ENCODE measurements at regions not wholly inside any gene's neighbourhood (a gene's known extent, or its start where the extent isn't known, plus 50 kb on each side); places are given as distances from the start of the nearest gene placed in this dataset.
"Not testable (repeated sequence)": the region's sequence is repeated elsewhere in the genome, so short reads cannot be mapped to it uniquely, and the experiment has no call there.

- DNase-seq (ENCODE audit: low spot score), result no peak
- peaks cover 0 to 9% (median 1%) of the 10 kb centered on the region in 4 donors for H3K9me3 ChIP-seq (ENCODE audit: control insufficient read depth in 4 of 4, low read length in 3 of 4)
Observed at GRCh38 chr1:217040711-217041455, 317.7 kb upstream of the ESRRG start.

GRCh38 chr1:217039926-217040325 lies 316.7 kb upstream of the ESRRG start:
- no peak for DNase-seq (ENCODE audit: low spot score)
- H3K4me3 ChIP-seq (ENCODE audit: low read depth in 1 of 3, low read length in 3 of 3), result no peak overlapping the region
- no peak for TF ChIP-seq ZBTB33 (IDR thresholded peaks at IDR 0.05)
- TF ChIP-seq EGR1 (IDR thresholded peaks at IDR 0.05; ENCODE audit: low read depth in 2 of 2), result no peak
- TF ChIP-seq JUND (IDR thresholded peaks at IDR 0.05), result no peak
- no peak for TF ChIP-seq SP1 (IDR thresholded peaks at IDR 0.05)
- TF ChIP-seq RXRA (IDR thresholded peaks at IDR 0.05), result no peak
- H3K27me3 ChIP-seq (ENCODE audit: control insufficient read depth in 4 of 4, insufficient read depth in 4 of 4, low read length in 3 of 4), result no peaks in the 10 kb centered on the region
- H3K27ac ChIP-seq (ENCODE audit: low read depth in 1 of 2, low read length in 2 of 2), result no peak overlapping the region
- H3K9ac ChIP-seq (ENCODE audit: low read depth in 1 of 2, low read length in 2 of 2), result no peak overlapping the region
- no peaks in the 10 kb centered on the region for H3K4me1 ChIP-seq (ENCODE audit: control insufficient read depth in 4 of 4, insufficient read depth in 4 of 4, low read length in 3 of 4)
- peaks cover 0 to 9% (median 1%) of the 10 kb centered on the region in 4 donors for H3K9me3 ChIP-seq (ENCODE audit: control insufficient read depth in 4 of 4, low read length in 3 of 4)
- WGBS, result 76% methylated on average over 2 of the region's 2 CpGs
- H3K36me3 ChIP-seq (ENCODE audit: control insufficient read depth in 4 of 4, insufficient read depth in 3 of 4, low read depth in 1 of 4, low read length in 3 of 4), result no peaks in the 10 kb centered on the region

More at GRCh38 chr1:217040711-217041455, 317.7 kb upstream of the ESRRG start:
- H3K27ac ChIP-seq (ENCODE audit: low read depth in 1 of 2, low read length in 2 of 2), result no peak overlapping the region
- H3K9ac ChIP-seq (ENCODE audit: low read depth in 1 of 2, low read length in 2 of 2), result no peak overlapping the region
- no peaks in the 10 kb centered on the region for H3K27me3 ChIP-seq (ENCODE audit: control insufficient read depth in 4 of 4, insufficient read depth in 4 of 4, low read length in 3 of 4)
- H3K4me1 ChIP-seq (ENCODE audit: control insufficient read depth in 4 of 4, insufficient read depth in 4 of 4, low read length in 3 of 4), result no peaks in the 10 kb centered on the region
- TF ChIP-seq RXRA (IDR thresholded peaks at IDR 0.05) (no peak), FOXA1 (IDR thresholded peaks at IDR 0.05) (no peak), REST (IDR thresholded peaks at IDR 0.05) (no peak), HNF4A (conservative IDR thresholded peaks at IDR 0.05) (no peak), FOXA2 (IDR thresholded peaks at IDR 0.05) (no peak), TAF1 (conservative IDR thresholded peaks at IDR 0.05) (no peak), ZBTB33 (IDR thresholded peaks at IDR 0.05) (no peak), JUND (IDR thresholded peaks at IDR 0.05) (no peak), GABPA (IDR thresholded peaks at IDR 0.05 in 1 of 2, conservative IDR thresholded peaks at IDR 0.05 in 1 of 2) (no peak), EGR1 (IDR thresholded peaks at IDR 0.05; ENCODE audit: low read depth in 2 of 2) (no peak)
- TF ChIP-seq, protein P1, sequence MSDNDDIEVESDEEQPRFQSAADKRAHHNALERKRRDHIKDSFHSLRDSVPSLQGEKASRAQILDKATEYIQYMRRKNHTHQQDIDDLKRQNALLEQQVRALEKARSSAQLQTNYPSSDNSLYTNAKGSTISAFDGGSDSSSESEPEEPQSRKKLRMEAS (IDR thresholded peaks at IDR 0.05), result no peak
- H3K4me3 ChIP-seq (ENCODE audit: low read depth in 1 of 3, low read length in 3 of 3), result no peak overlapping the region
- no peaks in the 10 kb centered on the region for H3K36me3 ChIP-seq (ENCODE audit: control insufficient read depth in 4 of 4, insufficient read depth in 3 of 4, low read depth in 1 of 4, low read length in 3 of 4)
- WGBS, result 61% methylated on average over 1 of the region's 1 CpG

GRCh38 chr1:217039139-217039538 lies 315.9 kb upstream of the ESRRG start:
- not testable (repeated sequence) for DNase-seq (ENCODE audit: low spot score); H3K4me3 ChIP-seq (ENCODE audit: low read depth in 1 of 3, low read length in 3 of 3); H3K9ac ChIP-seq (ENCODE audit: low read depth in 1 of 2, low read length in 2 of 2); H3K36me3 ChIP-seq (ENCODE audit: control insufficient read depth in 4 of 4, insufficient read depth in 3 of 4, low read depth in 1 of 4, low read length in 3 of 4); H3K9me3 ChIP-seq (ENCODE audit: control insufficient read depth in 4 of 4, low read length in 3 of 4); H3K4me1 ChIP-seq (ENCODE audit: control insufficient read depth in 4 of 4, insufficient read depth in 4 of 4, low read length in 3 of 4); H3K27me3 ChIP-seq (ENCODE audit: control insufficient read depth in 4 of 4, insufficient read depth in 4 of 4, low read length in 3 of 4); H3K27ac ChIP-seq (ENCODE audit: low read depth in 1 of 2, low read length in 2 of 2)
- WGBS, result 75% methylated on average over 3 of the region's 3 CpGs
